ENCODE measurements at regions not wholly inside any gene's neighbourhood (a gene's known extent, or its start where the extent isn't known, plus 50 kb on each side); places are given as distances from the start of the nearest gene placed in this dataset.

GRCh38 chr7:124672011-124672410, 93.6 kb downstream of the GPR37 start:
- TF ChIP-seq POLR2AphosphoS5 (IDR thresholded peaks at IDR 0.05) (no peak), POLR2A (IDR thresholded peaks at IDR 0.05; ENCODE audit: low read depth) (no peak)
